H9 (cell line): ENCODE measurements at regions not wholly inside any gene's neighbourhood (a gene's known extent, or its start where the extent isn't known, plus 50 kb on each side); places are given as distances from the start of the nearest gene placed in this dataset.

Experiments used
- DNase-seq: peaks from one replicate; pipeline ENCODE4 v3.0.0-alpha.2; 2017
- H2AFZ ChIP-seq: one replicate; pipeline ENCODE4 v1.6.1; 2013; ENCODE audit warnings: mild to moderate bottlenecking, low read length, control low read depth, moderate library complexity
- H2AK5ac ChIP-seq: 2 replicates; pipeline ENCODE4 v1.6.1; 2013; ENCODE audit warnings: low read length, control low read depth, mixed read lengths; ENCODE audit not compliant: insufficient read length
- H2BK120ac ChIP-seq: one replicate; pipeline ENCODE4 v1.6.1; 2013; ENCODE audit warnings: low read depth, mild to moderate bottlenecking, low read length, control low read depth, inconsistent platforms; ENCODE audit not compliant: poor library complexity, severe bottlenecking
- H2BK12ac ChIP-seq: 2 replicates; pipeline ENCODE4 v1.6.1; 2013; ENCODE audit warnings: low read length, control low read depth, mixed read lengths, low read depth; ENCODE audit not compliant: insufficient read length
- H2BK15ac ChIP-seq: 2 replicates; pipeline ENCODE4 v1.6.1; 2013; ENCODE audit warnings: low read depth, low read length, control low read depth
- H2BK20ac ChIP-seq: one replicate; pipeline ENCODE4 v1.6.1; 2013; ENCODE audit warnings: low read depth, mild to moderate bottlenecking, low read length, control low read depth, inconsistent platforms; ENCODE audit not compliant: poor library complexity, severe bottlenecking
- H2BK5ac ChIP-seq: 2 replicates; pipeline ENCODE4 v1.6.1; 2013; ENCODE audit warnings: low read length, control low read depth, mixed read lengths; ENCODE audit not compliant: insufficient read length
- H3K14ac ChIP-seq: 2 replicates; pipeline ENCODE4 v1.6.1; 2013; ENCODE audit warnings: low read length, control low read depth; ENCODE audit not compliant: insufficient read depth
- H3K18ac ChIP-seq: 2 replicates; pipeline ENCODE4 v1.6.1; 2013; ENCODE audit warnings: low read depth, mild to moderate bottlenecking, mixed read lengths, low read length, control low read depth; ENCODE audit not compliant: insufficient read length
- H3K23ac ChIP-seq: 2 replicates; pipeline ENCODE4 v1.6.1; 2013; ENCODE audit warnings: low read length, control low read depth, mixed read lengths, low read depth; ENCODE audit not compliant: insufficient read length
- H3K23me2 ChIP-seq: 2 replicates; pipeline ENCODE4 v1.6.1; 2013; ENCODE audit warnings: low read depth, mild to moderate bottlenecking, mixed read lengths, low read length, control low read depth; ENCODE audit not compliant: insufficient read length, poor library complexity, severe bottlenecking
- H3K27ac ChIP-seq: 2 replicates; pipeline ENCODE4 v1.5.1; 2013; ENCODE audit warnings: low read length, control low read depth, mixed read lengths, low read depth; ENCODE audit not compliant: insufficient read length
- H3K27me3 ChIP-seq: 2 replicates; pipeline ENCODE4 v1.6.1; 2013; ENCODE audit warnings: low read length, control low read depth, inconsistent platforms; ENCODE audit not compliant: insufficient read depth
- H3K4ac ChIP-seq: 2 replicates; pipeline ENCODE4 v1.6.1; 2013; ENCODE audit warnings: low read depth, mild to moderate bottlenecking, control low read depth, inconsistent platforms, low read length, moderate library complexity
- H3K4me1 ChIP-seq: 2 replicates; pipeline ENCODE4 v1.6.1; 2013; ENCODE audit warnings: low read length, control low read depth, inconsistent platforms; ENCODE audit not compliant: insufficient read depth
- H3K4me2 ChIP-seq: 2 replicates; pipeline ENCODE4 v1.6.1; 2013; ENCODE audit warnings: low read length, control low read depth, mixed read lengths; ENCODE audit not compliant: insufficient read length, insufficient read depth
- H3K56ac ChIP-seq: 2 replicates; pipeline ENCODE4 v1.6.1; 2013; ENCODE audit warnings: low read depth, mild to moderate bottlenecking, mixed read lengths, low read length, control low read depth; ENCODE audit not compliant: insufficient read length
- H3K79me1 ChIP-seq: 2 replicates; pipeline ENCODE4 v1.6.1; 2013; ENCODE audit warnings: low read depth, mild to moderate bottlenecking, moderate library complexity, low read length, control low read depth, inconsistent platforms; ENCODE audit not compliant: insufficient read depth, poor library complexity, severe bottlenecking
- H3K79me2 ChIP-seq: 2 replicates; pipeline ENCODE4 v1.6.1; 2013; ENCODE audit warnings: low read length, control low read depth, inconsistent platforms; ENCODE audit not compliant: insufficient read depth
- H3K9ac ChIP-seq: 2 replicates; pipeline ENCODE4 v1.6.1; 2013; ENCODE audit warnings: low read length, control low read depth, mixed read lengths; ENCODE audit not compliant: insufficient read length; ENCODE audit errors: extremely low read depth
- H3K9me3 ChIP-seq: one replicate; pipeline ENCODE4 v1.6.1; 2013; ENCODE audit warnings: low read depth, low read length, inconsistent platforms; ENCODE audit not compliant: control insufficient read depth
- H3T11ph ChIP-seq: one replicate; pipeline ENCODE4 v1.6.1; 2013; ENCODE audit warnings: mild to moderate bottlenecking, low read length, control low read depth, inconsistent platforms
- H4K20me1 ChIP-seq: one replicate; pipeline ENCODE4 v1.6.1; 2013; ENCODE audit not compliant: control insufficient read depth, insufficient read length, insufficient read depth
- H4K5ac ChIP-seq: 2 replicates; pipeline ENCODE4 v1.6.1; 2013; ENCODE audit warnings: low read depth, mild to moderate bottlenecking, mixed read lengths, low read length, control low read depth; ENCODE audit not compliant: insufficient read length
- H4K8ac ChIP-seq: replicated peaks from 2 replicates; pipeline ENCODE4 v1.6.1; 2013; ENCODE audit warnings: low read length, control low read depth, mixed read lengths, low read depth; ENCODE audit not compliant: insufficient read length
- H4K91ac ChIP-seq: 2 replicates; pipeline ENCODE4 v1.6.1; 2013; ENCODE audit warnings: low read depth, mild to moderate bottlenecking, moderate library complexity, mixed read lengths, low read length, control low read depth; ENCODE audit not compliant: insufficient read length
- H3K27ac Mint-ChIP-seq, 3 experiments: 2 replicates in 2 of 3; 3 replicates in 1 of 3; pipeline ENCODE4 v1.8.0; 2020 to 2021; ENCODE audit warnings: mixed read lengths in 3 of 3, mild to moderate bottlenecking in 1 of 3, moderate library complexity in 1 of 3
- H3K27me3 Mint-ChIP-seq: 2 replicates; pipeline ENCODE4 v1.8.0; 2021; ENCODE audit warnings: low read depth, mild to moderate bottlenecking, moderate library complexity, mixed read lengths
- H3K36me3 Mint-ChIP-seq, 3 experiments: 2 replicates in 2 of 3; 3 replicates in 1 of 3; pipeline ENCODE4 v1.8.0; 2020 to 2021; ENCODE audit warnings: low read depth in 3 of 3, mixed read lengths in 3 of 3; ENCODE audit not compliant: insufficient read depth in 1 of 3
- H3K4me1 Mint-ChIP-seq, 2 experiments: 2 replicates each; pipeline ENCODE4 v1.8.0; 2020; ENCODE audit warnings: mixed read lengths in 2 of 2
- H3K4me3 Mint-ChIP-seq, 2 experiments: 2 replicates in 1 of 2; 3 replicates in 1 of 2; pipeline ENCODE4 v1.8.0; 2020 to 2021; ENCODE audit warnings: mild to moderate bottlenecking in 2 of 2, mixed read lengths in 2 of 2, moderate library complexity in 1 of 2
- H3K9me3 Mint-ChIP-seq, 2 experiments: 2 replicates in 1 of 2; 3 replicates in 1 of 2; pipeline ENCODE4 v1.8.0; 2020; ENCODE audit warnings: mild to moderate bottlenecking in 2 of 2, mixed read lengths in 2 of 2, moderate library complexity in 1 of 2
- TF ChIP-seq, protein P1 (sequence below): fragments of 200-600 bp; sonication (generic); conservative IDR thresholded peaks from 3 replicates; pipeline ENCODE4 v1.8.0; 2021; ENCODE audit warnings: antibody characterized with exemption, mild to moderate bottlenecking

- Histone ChIP-seq H3K9me3 (no peaks in the 10 kb centered on the region), H3K79me1 (no peaks in the 10 kb centered on the region), H2BK12ac (no peak overlapping the region), H2BK120ac (no peak overlapping the region), H3K9ac (no peak overlapping the region), H2BK5ac (no peak overlapping the region), H4K20me1 (no peaks in the 10 kb centered on the region), H3K27ac (no peak overlapping the region), H3K23me2 (no peaks in the 10 kb centered on the region), H2BK15ac (no peak overlapping the region), H3K4ac (no peak overlapping the region), H4K5ac (no peak overlapping the region), H3K14ac (no peak overlapping the region), H3K79me2 (no peaks in the 10 kb centered on the region), H2AK5ac (no peak overlapping the region), H3T11ph (no peak overlapping the region), H3K4me1 (no peaks in the 10 kb centered on the region), H4K91ac (no peak overlapping the region), H3K4me2 (no peak overlapping the region), H2AFZ (no peak overlapping the region), H3K18ac (no peak overlapping the region), H3K56ac (no peak overlapping the region), H3K27me3 (no peaks in the 10 kb centered on the region), H4K8ac (no peak overlapping the region), H2BK20ac (no peak overlapping the region), H3K23ac (no peak overlapping the region)
- TF ChIP-seq, protein P1, sequence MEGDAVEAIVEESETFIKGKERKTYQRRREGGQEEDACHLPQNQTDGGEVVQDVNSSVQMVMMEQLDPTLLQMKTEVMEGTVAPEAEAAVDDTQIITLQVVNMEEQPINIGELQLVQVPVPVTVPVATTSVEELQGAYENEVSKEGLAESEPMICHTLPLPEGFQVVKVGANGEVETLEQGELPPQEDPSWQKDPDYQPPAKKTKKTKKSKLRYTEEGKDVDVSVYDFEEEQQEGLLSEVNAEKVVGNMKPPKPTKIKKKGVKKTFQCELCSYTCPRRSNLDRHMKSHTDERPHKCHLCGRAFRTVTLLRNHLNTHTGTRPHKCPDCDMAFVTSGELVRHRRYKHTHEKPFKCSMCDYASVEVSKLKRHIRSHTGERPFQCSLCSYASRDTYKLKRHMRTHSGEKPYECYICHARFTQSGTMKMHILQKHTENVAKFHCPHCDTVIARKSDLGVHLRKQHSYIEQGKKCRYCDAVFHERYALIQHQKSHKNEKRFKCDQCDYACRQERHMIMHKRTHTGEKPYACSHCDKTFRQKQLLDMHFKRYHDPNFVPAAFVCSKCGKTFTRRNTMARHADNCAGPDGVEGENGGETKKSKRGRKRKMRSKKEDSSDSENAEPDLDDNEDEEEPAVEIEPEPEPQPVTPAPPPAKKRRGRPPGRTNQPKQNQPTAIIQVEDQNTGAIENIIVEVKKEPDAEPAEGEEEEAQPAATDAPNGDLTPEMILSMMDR = no peak
- Mint-ChIP-seq H3K4me3 (no peak overlapping the region), H3K27me3 (0 out of 2 replicates have a peak, but pooled peaks cover 1% of the 10 kb centered on the region), H3K9me3 (no peaks in the 10 kb centered on the region), H3K4me1 (peaks cover 5 to 6% of the 10 kb centered on the region in 2 experiments; a peak in 2 of 4 replicates), H3K36me3 (no peaks in the 10 kb centered on the region), H3K27ac (no peak overlapping the region)
- DNase-seq = no peak
Observed at GRCh38 chr13:89790696-89791095, 1556.8 kb upstream of the MIR17HG start.
